AG08395 (cell line): ENCODE measurements at regions not wholly inside any gene's neighbourhood (a gene's known extent, or its start where the extent isn't known, plus 50 kb on each side); places are given as distances from the start of the nearest gene placed in this dataset.
"Not testable (repeated sequence)": the region's sequence is repeated elsewhere in the genome, so short reads cannot be mapped to it uniquely, and the experiment has no call there.

Experiments
- DNase-seq: peaks from one replicate; pipeline ENCODE4 v3.0.0; 2012; ENCODE audit warnings: mixed read lengths, low spot score

GRCh38 chr2:63695583-63695982, 106.8 kb downstream of the MDH1 start:
- no peak for DNase-seq

GRCh38 chr2:63696496-63696895, 107.7 kb downstream of the MDH1 start:
- DNase-seq = no peak

DNA sequence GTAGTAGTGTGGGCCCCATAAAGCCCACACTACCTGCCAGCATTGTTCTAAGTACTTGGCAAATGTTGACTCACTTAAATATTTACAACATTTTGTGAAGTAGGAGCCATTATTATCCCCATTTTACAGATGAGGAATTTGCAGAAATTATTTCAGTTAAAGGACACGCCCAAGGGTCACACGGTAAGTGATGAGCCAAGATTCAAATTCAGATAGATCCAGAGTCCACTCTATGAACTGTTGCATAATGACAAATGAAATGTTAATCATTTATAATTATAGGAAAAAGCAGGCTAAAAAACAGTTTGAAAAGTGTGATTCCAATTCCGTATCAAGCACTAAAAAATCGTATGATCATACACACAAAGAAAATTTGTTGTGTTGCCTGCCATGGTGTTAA, 108.4 kb downstream of the MDH1 start:
- DNase-seq = no peak

- peak; percentile 81 for DNase-seq
Measured at GRCh38 chr2:63698786-63699548, 110.2 kb downstream of the MDH1 start.

DNA sequence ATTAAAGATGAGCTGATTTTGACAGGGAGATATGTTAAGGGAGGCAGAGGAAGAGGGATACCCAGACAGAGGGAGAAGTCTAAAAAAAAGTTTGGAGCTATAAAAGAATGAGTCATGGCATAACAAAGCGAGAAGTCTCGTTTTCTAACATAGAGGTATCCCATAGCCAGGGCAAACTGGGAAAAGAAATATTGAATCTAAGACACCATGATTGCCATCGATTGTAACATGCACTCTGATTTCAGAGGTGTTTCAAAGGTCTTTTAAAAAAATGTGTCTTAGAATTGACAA, 110.7 kb downstream of the MDH1 start:
- DNase-seq = no peak

GRCh38 chr2:63700271-63700670, 111.5 kb downstream of the MDH1 start:
- no peak for DNase-seq

- no peak for DNase-seq
Measured at GRCh38 chr2:63701406-63701805, 112.6 kb downstream of the MDH1 start.

GRCh38 chr2:63706084-63706483, 117.3 kb downstream of the MDH1 start:
- DNase-seq = not testable (repeated sequence)

- DNase-seq = no peak
Measured at GRCh38 chr2:63710732-63711131, 122.0 kb downstream of the MDH1 start.

DNA sequence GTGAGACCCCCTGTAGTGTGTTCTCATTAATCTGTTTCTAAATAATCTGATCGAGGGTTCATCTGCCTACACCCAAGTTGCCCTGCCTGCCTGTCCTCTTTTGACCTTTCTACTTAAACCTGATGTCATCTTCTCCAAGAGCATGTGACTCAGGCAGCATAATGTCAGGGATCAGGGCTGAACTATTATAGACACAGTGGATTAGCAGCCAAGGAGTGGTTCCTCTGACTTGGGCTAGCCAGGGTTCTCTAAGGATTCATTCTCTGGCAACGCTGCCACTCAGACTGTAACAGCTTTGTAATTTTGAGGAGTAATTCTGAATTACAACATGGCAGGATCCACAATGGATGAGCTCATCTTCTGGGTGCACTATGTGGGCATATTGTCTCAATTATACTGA, 124.0 kb downstream of the MDH1 start:
- DNase-seq = peak; percentile 75

DNA sequence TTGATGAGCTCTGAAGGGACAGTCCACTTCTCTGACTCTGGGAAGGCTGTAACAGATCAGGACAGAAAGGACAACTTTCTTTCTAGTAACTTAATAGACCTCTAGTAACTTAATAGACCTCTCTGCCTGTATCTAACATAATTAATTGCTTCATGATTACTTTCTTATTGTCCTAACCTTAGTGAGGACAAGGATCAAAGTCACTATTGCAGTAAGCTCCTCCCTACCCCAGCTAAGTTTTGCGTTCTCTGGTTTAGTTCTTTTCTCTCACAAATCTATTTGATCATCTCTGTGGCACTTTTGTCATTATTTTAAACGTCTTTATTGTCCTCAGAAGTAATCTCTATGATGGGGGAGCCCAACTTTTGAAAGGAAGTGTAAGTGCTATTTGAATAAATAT, 125.5 kb upstream of the UGP2 start:
- no peak for DNase-seq

GRCh38 chr2:63719052-63719451, 122.6 kb upstream of the UGP2 start:
- DNase-seq = no peak

DNA sequence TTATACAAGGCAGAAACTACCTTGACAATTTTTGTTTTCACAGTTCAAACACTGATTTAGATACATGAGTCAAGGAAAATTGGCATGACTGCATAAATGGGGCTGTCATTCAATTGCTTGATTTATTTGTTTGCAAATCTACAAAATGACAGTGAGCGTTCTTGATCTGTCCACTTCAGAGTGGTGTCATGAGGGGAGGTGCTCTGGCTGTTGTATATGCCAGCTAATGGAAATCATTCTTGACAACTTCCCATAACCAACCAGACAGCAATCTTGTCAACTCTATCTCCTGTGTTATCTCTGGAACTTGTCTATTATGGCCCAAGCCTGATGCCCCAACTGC, 120.6 kb upstream of the UGP2 start:
- DNase-seq = no peak

DNA sequence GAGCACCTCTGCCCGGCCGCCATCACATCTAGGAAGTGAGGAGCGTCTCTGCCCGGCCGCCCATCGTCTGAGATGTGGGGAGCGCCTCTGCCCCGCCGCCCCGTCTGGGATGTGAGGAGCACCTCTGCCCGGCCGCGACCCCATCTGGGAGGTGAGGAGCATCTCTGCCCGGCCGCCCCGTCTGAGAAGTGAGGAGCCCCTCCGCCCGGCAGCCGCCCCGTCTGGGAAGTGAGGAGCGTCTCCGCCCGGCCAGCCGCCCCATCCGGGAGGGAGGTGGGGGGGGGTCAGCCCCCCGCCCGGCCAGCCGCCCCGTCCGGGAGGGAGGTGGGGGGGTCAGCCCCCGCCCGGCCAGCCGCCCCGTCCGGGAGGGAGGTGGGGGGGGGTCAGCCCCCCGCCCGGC, 119.4 kb upstream of the UGP2 start:
- DNase-seq = not testable (repeated sequence)

DNA sequence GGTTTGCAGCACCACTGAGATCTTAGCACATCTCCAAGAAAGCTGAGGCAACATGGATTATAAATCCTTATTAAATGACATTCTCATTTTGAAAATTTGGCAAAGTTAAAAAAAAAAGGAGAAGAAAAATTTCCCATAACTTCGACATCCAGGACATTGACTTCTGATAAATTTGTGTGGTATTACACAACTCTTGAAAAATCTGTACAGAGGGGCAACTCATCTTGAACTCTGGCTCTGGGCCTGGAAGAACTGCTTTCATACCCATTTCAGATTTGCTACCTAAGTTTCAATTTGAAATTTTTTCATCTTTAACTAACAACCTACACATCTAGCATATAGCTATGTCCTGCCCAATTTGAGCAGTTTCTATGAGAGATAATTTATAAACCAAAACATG, 118.0 kb upstream of the UGP2 start:
- no peak for DNase-seq

GRCh38 chr2:63725212-63725611, 116.5 kb upstream of the UGP2 start:
- DNase-seq = not testable (repeated sequence)

- no peak for DNase-seq
Measured at GRCh38 chr2:63729362-63729761, 112.3 kb upstream of the UGP2 start.

DNA sequence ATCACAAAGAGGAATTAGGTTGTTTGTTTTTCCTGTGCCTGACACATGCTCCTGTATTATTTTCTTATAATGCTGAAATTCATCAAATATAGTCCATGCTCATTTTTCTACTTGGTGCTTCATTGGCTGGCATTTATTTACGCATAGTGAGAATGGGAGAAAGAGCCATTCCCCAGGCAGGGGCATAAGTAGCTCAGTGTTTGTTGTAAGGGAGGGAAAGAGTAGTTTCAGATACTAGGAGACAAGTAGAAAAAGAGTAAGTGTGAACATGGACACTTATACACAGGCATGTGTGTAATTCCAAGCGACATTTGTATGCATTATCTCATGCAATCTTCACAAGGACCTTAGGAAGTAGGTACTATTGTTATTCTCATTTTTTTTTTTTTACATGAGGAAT, 111.9 kb upstream of the UGP2 start:
- no peak for DNase-seq

DNA sequence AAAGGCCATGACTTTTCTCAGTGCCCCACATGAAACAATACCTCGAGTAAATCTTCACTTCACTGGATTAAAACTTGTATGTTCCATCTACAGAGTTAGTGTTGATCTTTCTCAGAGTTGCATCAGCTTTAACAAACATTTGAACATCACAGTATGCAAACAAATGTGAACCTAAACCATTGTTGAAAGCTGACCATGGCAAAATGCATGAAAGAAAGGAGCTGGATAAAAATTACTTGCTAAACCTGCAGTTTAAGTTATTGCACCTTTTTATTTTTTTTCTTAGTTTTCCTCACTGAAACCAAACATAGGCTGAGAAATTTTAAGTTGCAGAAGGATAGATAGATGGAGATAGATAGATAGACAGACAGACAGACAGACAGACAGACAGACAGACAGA, 107.2 kb upstream of the UGP2 start:
- DNase-seq = no peak

GRCh38 chr2:63735263-63735662, 106.4 kb upstream of the UGP2 start:
- DNase-seq = peak; percentile 18

DNA sequence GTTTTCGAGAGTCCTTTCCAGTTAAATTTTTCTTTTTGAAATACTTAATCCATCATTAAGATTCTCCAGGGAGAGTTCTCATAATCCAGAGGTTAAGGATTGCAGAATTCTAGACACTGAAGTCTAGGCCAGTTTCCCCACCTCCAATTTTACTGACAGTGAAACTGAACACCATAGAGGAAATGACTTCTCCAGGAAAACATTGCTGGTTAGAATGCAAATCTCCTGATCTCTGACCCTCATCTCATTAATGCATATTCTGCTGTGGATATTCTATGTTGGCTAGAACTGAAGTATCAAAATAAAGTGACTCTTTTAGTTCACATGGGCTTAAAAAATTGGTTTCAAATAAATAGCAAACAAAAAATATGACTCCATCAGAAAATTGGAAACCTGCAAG, 105.8 kb upstream of the UGP2 start:
- DNase-seq = no peak

DNA sequence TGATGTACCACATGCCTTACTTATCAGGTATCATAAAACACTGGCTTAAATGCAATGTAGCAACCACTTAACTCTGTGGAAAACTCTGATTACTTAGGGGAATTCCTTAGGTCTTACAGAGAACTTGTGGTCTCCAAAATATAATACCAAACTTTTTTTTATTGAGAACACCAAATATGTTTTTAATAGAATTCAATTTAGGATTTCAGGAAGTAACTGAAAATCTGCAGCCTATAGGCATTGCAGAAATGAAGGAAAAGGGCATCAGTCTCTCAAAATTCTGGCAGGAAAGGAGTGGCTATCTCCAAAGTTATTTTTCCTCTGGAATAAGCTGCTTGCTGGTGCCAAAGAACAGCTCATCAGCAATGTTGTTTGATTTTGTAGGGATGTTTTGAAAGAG, 105.3 kb upstream of the UGP2 start:
- peak; percentile 62 for DNase-seq

GRCh38 chr2:63737081-63737751, 104.5 kb upstream of the UGP2 start:
- no peak for DNase-seq

DNA sequence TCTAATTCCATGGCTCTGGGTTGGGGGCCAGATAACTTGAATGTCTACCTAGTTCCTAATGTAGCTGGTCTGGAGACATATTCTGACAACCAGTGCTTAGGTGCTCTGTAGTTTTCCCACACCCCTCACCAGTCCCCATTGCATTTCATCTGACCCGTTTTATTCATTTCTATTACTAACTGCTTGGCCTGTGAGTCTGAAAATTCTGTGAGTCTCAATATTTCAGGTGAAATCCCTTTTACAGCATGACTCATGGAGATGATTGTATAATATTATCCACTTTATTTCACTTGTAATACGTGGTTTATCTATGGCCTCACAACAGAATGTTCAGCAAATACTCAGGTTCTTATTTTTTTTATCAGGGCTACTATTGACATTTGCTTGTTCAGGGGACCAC, 103.7 kb upstream of the UGP2 start:
- DNase-seq = no peak
